KBM-7 (cell line): ENCODE measurements at regions not wholly inside any gene's neighbourhood (a gene's known extent, or its start where the extent isn't known, plus 50 kb on each side); places are given as distances from the start of the nearest gene placed in this dataset.
"Not testable (repeated sequence)": the region's sequence is repeated elsewhere in the genome, so short reads cannot be mapped to it uniquely, and the experiment has no call there.

ENCODE experiments used
- DNase-seq: peaks from one replicate; pipeline ENCODE4 v3.0.0-alpha.2; 2015
- in situ Hi-C: fragments of 300-500 bp; cut with MboI; formaldehyde crosslinking; loops from 2 replicates; pipeline ENCODE4 v1.14.3; 2020; ENCODE audit warnings: low sequenced_read_pairs, low pct_unique_long_range_greater_than_20kb, mixed read lengths

GRCh38 chr5:159515197-159515596 lies 184.9 kb upstream of the IL12B start:
- DNase-seq: no peak
- in situ Hi-C loops: no loop called here

DNA sequence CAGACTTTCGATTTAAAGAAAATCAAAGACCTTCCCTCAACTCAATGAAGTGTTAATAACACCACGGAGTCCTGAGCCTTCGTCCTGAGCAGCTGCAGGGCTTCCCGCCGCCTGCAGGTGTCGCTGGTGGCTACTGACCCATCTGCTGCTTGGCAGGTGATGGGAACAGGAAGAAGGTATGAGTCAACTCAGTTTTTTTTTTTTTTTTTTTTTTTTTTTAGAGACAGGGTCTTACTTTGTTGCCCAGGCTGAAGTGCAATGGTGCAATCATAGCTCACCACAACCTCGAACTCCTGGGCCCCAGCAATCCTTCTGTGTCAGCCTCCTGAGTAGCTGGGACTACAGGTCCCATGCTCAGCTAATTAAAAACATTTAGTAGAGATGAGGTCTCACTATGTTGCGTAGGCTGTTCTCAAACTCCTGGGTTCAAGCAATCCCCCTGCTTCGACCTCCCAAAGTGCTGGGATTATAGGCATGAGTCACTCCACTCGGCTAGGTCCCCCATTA lies 185.7 kb upstream of the IL12B start:
- in situ Hi-C loops: no loop called here
- DNase-seq: peak; percentile 65

DNA sequence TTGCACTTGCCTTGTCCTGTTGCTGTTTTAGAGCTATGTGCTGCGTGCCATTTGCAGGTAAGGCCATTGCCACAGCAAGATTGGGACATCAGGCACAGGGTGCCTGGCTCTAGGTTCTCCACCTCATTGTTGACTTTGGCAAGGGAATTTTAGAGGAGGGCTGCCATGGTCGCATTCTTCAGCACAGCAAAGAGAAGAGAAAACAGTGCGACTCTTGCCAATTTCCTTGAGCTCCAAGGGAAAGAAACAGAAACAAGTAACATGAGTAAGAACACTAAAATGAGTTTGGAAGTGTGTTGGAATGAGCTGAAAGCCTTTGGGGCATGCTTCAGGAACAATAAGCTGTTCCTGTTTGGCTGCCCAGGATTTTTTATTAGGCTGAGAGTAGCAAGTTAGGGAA lies 188.1 kb upstream of the IL12B start:
- in situ Hi-C loops: no loop called here
- no peak for DNase-seq

GRCh38 chr5:159519365-159519764 lies 189.1 kb upstream of the IL12B start:
- in situ Hi-C loops: no loop called here
- no peak for DNase-seq

DNA sequence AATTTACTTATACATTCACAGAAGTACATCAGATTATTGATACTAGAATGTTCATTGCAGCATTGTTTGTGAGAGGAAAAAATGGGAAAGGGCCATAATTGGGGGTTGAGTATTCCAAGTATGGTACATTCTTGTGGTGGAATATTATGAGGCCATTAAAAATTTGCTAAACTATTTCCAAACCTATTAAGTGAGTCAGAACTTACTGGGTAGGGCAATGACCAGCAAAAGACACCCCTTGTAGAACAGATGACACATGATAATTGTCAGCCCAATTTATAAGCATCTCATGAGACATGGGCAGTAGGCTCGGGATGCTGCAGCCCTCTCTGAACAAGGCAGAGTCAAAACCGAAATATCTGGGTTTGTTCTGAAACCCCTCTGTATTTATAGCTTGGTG lies 192.6 kb upstream of the IL12B start:
- in situ Hi-C loops: no loop called here
- DNase-seq: no peak

GRCh38 chr5:159524279-159524678 lies 194.0 kb upstream of the IL12B start:
- in situ Hi-C loops, DNase-seq: not testable (repeated sequence)

- in situ Hi-C loops: no loop called here
- no peak for DNase-seq
These were observed 194.8 kb upstream of the IL12B start for GRCh38 chr5:159525117-159525516.

- DNase-seq: no peak
- in situ Hi-C loops: no loop called here
These were observed 197.4 kb upstream of the IL12B start for GRCh38 chr5:159527546-159528254.

GRCh38 chr5:159531554-159532105 lies 201.3 kb upstream of the IL12B start:
- no peak for DNase-seq
- in situ Hi-C loops: no loop called here

DNA sequence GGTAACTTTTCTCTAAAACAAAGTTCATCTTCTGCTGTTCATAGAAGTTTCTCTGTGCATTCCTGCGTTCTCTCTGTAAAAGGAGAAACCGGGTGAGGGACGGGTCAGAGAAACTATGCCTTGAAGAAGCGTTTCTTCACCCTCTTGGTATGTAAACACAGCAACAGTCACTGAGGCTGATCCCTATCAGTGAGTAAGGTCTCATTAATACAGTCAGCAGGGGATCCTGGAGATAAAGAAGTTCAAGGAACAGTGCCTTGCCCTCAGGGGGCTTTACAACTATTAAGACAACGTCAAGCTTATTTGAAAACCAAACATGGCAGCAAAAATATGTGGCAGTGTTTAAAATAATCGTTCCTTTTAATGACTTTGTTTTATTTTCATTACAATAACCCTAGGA lies 202.9 kb upstream of the IL12B start:
- no peak for DNase-seq
- in situ Hi-C loops: no loop called here

GRCh38 chr5:159536166-159536565 lies 205.9 kb upstream of the IL12B start:
- in situ Hi-C loops: no loop called here
- no peak for DNase-seq

DNA sequence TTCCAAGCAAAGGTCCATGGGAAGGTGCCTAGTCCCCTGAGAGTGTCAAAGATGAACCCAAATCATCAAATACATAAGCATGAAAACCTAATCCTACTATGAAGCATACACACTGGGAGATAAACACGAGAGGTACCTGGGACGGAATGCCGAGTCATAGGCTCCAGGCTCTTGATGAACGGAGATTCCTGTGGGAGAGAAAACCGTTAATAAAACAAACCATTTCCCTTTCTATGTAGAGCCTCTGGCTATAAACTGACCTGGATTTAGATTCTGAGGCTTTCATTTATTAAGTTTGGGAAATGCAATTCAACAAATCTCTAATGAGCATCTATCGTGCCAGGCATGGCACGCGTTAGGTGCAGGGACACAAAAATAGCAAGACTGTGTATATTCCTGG lies 206.4 kb upstream of the IL12B start:
- in situ Hi-C loops: no loop called here
- DNase-seq: no peak

DNA sequence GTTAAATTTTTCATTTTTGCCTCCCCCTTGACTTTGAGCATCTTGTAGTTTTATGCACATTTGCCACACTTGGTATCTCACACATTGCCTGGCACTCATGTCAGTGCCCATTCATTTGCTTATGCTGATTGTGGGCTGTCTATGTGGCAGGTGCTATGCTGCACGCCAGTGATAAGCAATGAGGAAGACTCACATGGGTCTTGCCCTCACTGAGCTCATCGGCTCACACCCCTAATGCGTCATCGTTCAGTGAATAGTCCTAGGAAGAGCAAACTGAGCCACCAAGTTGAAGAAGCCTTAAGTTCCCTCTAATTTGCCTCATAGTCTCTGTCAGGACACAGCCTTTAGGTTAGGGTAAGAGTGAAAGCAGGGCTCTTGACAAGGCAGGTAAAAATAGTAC lies 209.4 kb upstream of the IL12B start:
- DNase-seq: no peak

GRCh38 chr5:159543326-159543725 lies 213.0 kb upstream of the IL12B start:
- DNase-seq: no peak
- in situ Hi-C loops: no loop called here

More for the DNA sequence above, 209.4 kb upstream of the IL12B start:
- in situ Hi-C loops: no loop called here

DNA sequence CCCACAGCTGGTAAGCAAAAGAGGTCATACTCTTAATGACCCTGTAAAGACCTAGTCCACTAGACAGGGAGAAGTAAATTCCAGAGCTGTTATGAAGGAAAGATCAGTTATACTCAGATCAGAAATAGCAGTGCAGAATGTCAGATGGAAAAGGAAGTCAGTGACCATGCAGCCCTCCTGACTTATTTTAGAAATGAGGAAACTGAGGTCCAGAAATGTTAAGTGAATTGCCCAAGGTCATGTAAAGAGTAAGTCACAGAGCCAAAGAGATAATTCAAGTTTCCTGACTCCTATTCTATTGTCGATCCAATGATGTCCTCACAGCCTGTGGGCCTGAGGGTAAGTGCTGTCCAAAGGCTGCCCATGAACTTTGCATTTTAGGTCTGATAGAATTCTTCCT lies 214.9 kb upstream of the IL12B start:
- in situ Hi-C loops: no loop called here
- DNase-seq: no peak

- DNase-seq: no peak
- in situ Hi-C loops: no loop called here
These were observed 217.3 kb upstream of the IL12B start for GRCh38 chr5:159547466-159548195.

DNA sequence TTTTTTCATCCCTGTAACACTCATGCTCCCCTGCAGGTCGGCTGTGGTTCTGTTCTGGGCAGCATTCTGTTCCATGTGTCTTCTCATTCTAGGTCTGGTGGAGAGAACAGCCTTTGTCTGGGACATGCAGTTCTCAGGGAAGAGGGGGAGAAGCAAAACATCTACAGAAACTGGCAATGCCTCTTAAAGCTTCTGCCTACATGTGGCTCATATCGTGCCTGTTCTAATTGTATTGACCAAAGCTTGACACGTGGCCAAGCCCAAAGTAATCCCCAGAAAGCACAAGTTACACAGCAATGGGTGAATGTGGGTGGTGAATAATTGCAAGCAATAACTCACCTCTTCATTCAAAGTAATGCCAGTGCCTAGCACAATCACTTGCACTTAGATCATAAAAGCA lies 218.2 kb upstream of the IL12B start:
- in situ Hi-C loops: no loop called here
- no peak for DNase-seq

- in situ Hi-C loops: no loop called here
- no peak for DNase-seq
These were observed 218.8 kb upstream of the IL12B start for GRCh38 chr5:159549046-159549445.

GRCh38 chr5:159550951-159551350 lies 220.7 kb upstream of the IL12B start:
- in situ Hi-C loops: no loop called here
- no peak for DNase-seq

DNA sequence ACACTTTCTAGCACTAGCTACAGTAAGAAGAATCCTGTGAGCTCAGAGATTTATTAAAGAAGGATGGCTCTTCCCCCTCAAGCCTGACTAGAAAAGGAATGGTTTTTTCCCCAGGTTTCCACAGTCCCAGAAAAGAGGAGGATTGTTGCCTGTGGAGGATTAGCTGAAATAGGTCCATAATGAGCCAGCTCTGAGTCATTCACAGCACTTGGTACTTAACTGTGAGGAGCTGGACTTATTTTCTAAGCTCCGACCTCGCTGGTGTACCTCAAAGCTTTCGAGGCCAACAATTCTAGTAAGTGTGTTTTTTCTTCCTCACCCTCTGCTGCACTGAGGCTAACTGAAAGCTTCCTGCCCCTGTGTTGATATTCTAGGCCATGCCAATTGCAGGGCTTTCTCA lies 222.5 kb upstream of the IL12B start:
- no peak for DNase-seq
- in situ Hi-C loops: no loop called here
